ENCODE measurements at regions not wholly inside any gene's neighbourhood (a gene's known extent, or its start where the extent isn't known, plus 50 kb on each side); places are given as distances from the start of the nearest gene placed in this dataset.

GRCh38 chr4:79613269-79613935 lies 205.4 kb upstream of the GK2 start:
- POLR2A ChIA-PET = no interaction called here

More at GRCh38 chr4:79613269-79613935, 205.4 kb upstream of the GK2 start:
- Histone ChIP-seq H4K20me1 (ENCODE audit: insufficient read depth) (no peaks in the 10 kb centered on the region), H3K36me3 (replicated peaks in 1 of 2; ENCODE audit: control insufficient read depth in 1 of 2, insufficient read depth in 2 of 2, low read length in 1 of 2) (no peaks in the 10 kb centered on the region), H3K9me2 (no peaks in the 10 kb centered on the region), H3K4me3 (ENCODE audit: low read depth in 2 of 2, low read length in 1 of 2) (no peak overlapping the region), H3K27me3 (ENCODE audit: insufficient read depth) (no peaks in the 10 kb centered on the region), H3F3A (replicated peaks; ENCODE audit: insufficient read depth) (no peaks in the 10 kb centered on the region), H2AFZ (ENCODE audit: low read depth) (no peak overlapping the region), H3K4me1 (ENCODE audit: control insufficient read depth in 1 of 2, insufficient read depth in 2 of 2, low read depth in 1 of 2, low read length in 1 of 2) (no peaks in the 10 kb centered on the region; a peak in 1 of 4 replicates), H3K4me2 (no peak overlapping the region), H3K79me2 (ENCODE audit: insufficient read depth) (no peaks in the 10 kb centered on the region), H3K9ac (no peak overlapping the region), H3K9me3 (no peaks in the 10 kb centered on the region), H3K27ac (ENCODE audit: low read depth in 2 of 2, low read length in 1 of 2) (no peak overlapping the region)
- TF ChIP-seq RCOR1 (IDR thresholded peaks at IDR 0.05; ENCODE audit: low read length) (no peak), REST (IDR thresholded peaks at IDR 0.05; ENCODE audit: low read depth, low read length) (no peak), NRF1 (IDR thresholded peaks at IDR 0.05; ENCODE audit: low read depth, low read length) (no peak), MXI1 (IDR thresholded peaks at IDR 0.05; ENCODE audit: low read depth, low read length) (no peak), YY1 (IDR thresholded peaks at IDR 0.05; ENCODE audit: low read depth) (no peak), USF1 (IDR thresholded peaks at IDR 0.05; ENCODE audit: borderline replicate concordance, low read depth) (no peak), RAD21 (IDR thresholded peaks at IDR 0.05; ENCODE audit: low read length) (no peak), FOXJ3 (CRISPR knock-in tag; IDR thresholded peaks at IDR 0.05) (no peak), CHD2 (IDR thresholded peaks at IDR 0.05; ENCODE audit: low read length, partially characterized antibody) (no peak), POLR2AphosphoS5 (IDR thresholded peaks at IDR 0.05; ENCODE audit: low read depth, low read length) (no peak), FOSL2 (IDR thresholded peaks at IDR 0.05; ENCODE audit: borderline replicate concordance, low read depth) (no peak), ZBTB33 (IDR thresholded peaks at IDR 0.05; ENCODE audit: borderline replicate concordance, low read depth) (no peak), SIN3A (IDR thresholded peaks at IDR 0.05; ENCODE audit: borderline replicate concordance, low read depth, low read length) (no peak), FOXM1 (IDR thresholded peaks at IDR 0.05; ENCODE audit: low read depth) (no peak)
- TF ChIP-seq, protein P1, sequence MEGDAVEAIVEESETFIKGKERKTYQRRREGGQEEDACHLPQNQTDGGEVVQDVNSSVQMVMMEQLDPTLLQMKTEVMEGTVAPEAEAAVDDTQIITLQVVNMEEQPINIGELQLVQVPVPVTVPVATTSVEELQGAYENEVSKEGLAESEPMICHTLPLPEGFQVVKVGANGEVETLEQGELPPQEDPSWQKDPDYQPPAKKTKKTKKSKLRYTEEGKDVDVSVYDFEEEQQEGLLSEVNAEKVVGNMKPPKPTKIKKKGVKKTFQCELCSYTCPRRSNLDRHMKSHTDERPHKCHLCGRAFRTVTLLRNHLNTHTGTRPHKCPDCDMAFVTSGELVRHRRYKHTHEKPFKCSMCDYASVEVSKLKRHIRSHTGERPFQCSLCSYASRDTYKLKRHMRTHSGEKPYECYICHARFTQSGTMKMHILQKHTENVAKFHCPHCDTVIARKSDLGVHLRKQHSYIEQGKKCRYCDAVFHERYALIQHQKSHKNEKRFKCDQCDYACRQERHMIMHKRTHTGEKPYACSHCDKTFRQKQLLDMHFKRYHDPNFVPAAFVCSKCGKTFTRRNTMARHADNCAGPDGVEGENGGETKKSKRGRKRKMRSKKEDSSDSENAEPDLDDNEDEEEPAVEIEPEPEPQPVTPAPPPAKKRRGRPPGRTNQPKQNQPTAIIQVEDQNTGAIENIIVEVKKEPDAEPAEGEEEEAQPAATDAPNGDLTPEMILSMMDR (IDR thresholded peaks at IDR 0.05) = no peak
- CTCF ChIA-PET = no interaction called here
- DNase-seq = no peak
- 38% methylated on average over 3 of the region's 3 CpGs for WGBS (ENCODE audit: low lambda C conversion rate)

Measured in SK-N-SH (cell line).